ENCODE measurements at regions not wholly inside any gene's neighbourhood (a gene's known extent, or its start where the extent isn't known, plus 50 kb on each side); places are given as distances from the start of the nearest gene placed in this dataset.

- Histone ChIP-seq H3K27ac (ENCODE audit: insufficient read depth, low read length) (no peak overlapping the region), H3K4me3 (ENCODE audit: insufficient read depth, low read depth, low read length) (no peak overlapping the region), H2AK9ac (replicated peaks; ENCODE audit: low read depth, low read length, poor library complexity) (no peak overlapping the region), H2BK15ac (ENCODE audit: low read depth, low read length) (no peak overlapping the region), H2BK120ac (ENCODE audit: low read depth, low read length) (no peak overlapping the region), H4K20me1 (ENCODE audit: insufficient read depth, low read length) (no peaks in the 10 kb centered on the region), H4K8ac (ENCODE audit: low read depth in 2 of 2, low read length in 2 of 2) (no peak overlapping the region), H3K36me3 (ENCODE audit: control insufficient read depth, insufficient read depth, low read length) (no peaks in the 10 kb centered on the region), H3K4ac (ENCODE audit: low read depth, low read length) (no peak overlapping the region), H2AK5ac (ENCODE audit: low read depth, low read length) (no peak overlapping the region), H4K5ac (ENCODE audit: low read depth, low read length) (no peak overlapping the region), H3K4me1 (ENCODE audit: control insufficient read depth, insufficient read depth, low read length) (peaks cover 2% of the 10 kb centered on the region; the same call in 1 of the 2 replicates), H2BK20ac (ENCODE audit: low read depth, low read length) (no peak overlapping the region), H3K4me2 (ENCODE audit: low read depth, low read length) (no peak overlapping the region), H3K56ac (ENCODE audit: extremely low read depth, insufficient read depth, low read length) (no peak overlapping the region), H2BK5ac (ENCODE audit: low read depth, low read length, poor library complexity, severe bottlenecking) (no peak overlapping the region), H3K9ac (ENCODE audit: low read depth, low read length) (no peak overlapping the region), H4K91ac (ENCODE audit: insufficient read depth, low read depth, low read length) (no peak overlapping the region), H3K23ac (ENCODE audit: low read depth, low read length) (no peak overlapping the region), H2AFZ (replicated peaks; ENCODE audit: low read length, poor library complexity) (no peak overlapping the region), H3K18ac (ENCODE audit: low read depth, low read length) (no peak overlapping the region), H3K79me1 (ENCODE audit: low read depth in 1 of 2, low read length in 2 of 2) (no peaks in the 10 kb centered on the region), H3K27me3 (ENCODE audit: control insufficient read depth, insufficient read depth, low read length) (peaks cover 28% of the 10 kb centered on the region), H3K14ac (replicated peaks; ENCODE audit: low read depth, low read length) (no peak overlapping the region), H3K9me1 (ENCODE audit: insufficient read depth, low read length) (no peaks in the 10 kb centered on the region), H3K9me3 (ENCODE audit: control insufficient read depth, insufficient read depth, low read length) (no peaks in the 10 kb centered on the region)
- ATAC-seq (ENCODE audit: low read depth) (no peak), DNase-seq (no peak)
- ChIA-PET CTCF (no interaction called here), POLR2A (ENCODE audit: unreplicated experiment) (no interaction called here)
- no TSS peak for BruUV-seq (replicated peaks)
- TF ChIP-seq FOS (IDR thresholded peaks at IDR 0.05; ENCODE audit: low read depth, low read length) (no peak), RAD21 (IDR thresholded peaks at IDR 0.05; ENCODE audit: low read length) (no peak), CEBPB (IDR thresholded peaks at IDR 0.05; ENCODE audit: low read depth, low read length) (no peak), MXI1 (IDR thresholded peaks at IDR 0.05; ENCODE audit: borderline replicate concordance, low read depth, low read length) (no peak), ELK1 (IDR thresholded peaks at IDR 0.05; ENCODE audit: borderline replicate concordance, low read depth, low read length) (no peak), BHLHE40 (IDR thresholded peaks at IDR 0.05; ENCODE audit: low read depth, low read length) (no peak), MAFK (IDR thresholded peaks at IDR 0.05; ENCODE audit: low read depth, low read length) (no peak), RFX5 (IDR thresholded peaks at IDR 0.05; ENCODE audit: low read depth, low read length) (no peak), MAZ (IDR thresholded peaks at IDR 0.05; ENCODE audit: borderline replicate concordance, low read depth, low read length) (no peak), USF2 (IDR thresholded peaks at IDR 0.05; ENCODE audit: low read depth, low read length) (no peak), CTCF (conservative IDR thresholded peaks at IDR 0.05; ENCODE audit: low read depth, low read length) (no peak), RCOR1 (IDR thresholded peaks at IDR 0.05; ENCODE audit: insufficient replicate concordance, low read length) (no peak), SMC3 (IDR thresholded peaks at IDR 0.05; ENCODE audit: low read depth, low read length) (no peak)
- 100% methylated on average over 1 of the region's 7 CpGs; no CpG with 5 or more reads in 1 of the 2 experiments for WGBS, 2 experiments (ENCODE audit: extremely low coverage in 2 of 2, insufficient read length in 1 of 2)
- dilution Hi-C loops (cut with HindIII; ENCODE audit: low sequenced_read_pairs, unreplicated experiment) (no loop called here), intact Hi-C loops (cut with micrococcal nuclease) (no loop called here), in situ Hi-C loops (cut with MboI; ENCODE audit: low sequenced_read_pairs) (no loop called here)
Measured at GRCh38 chr9:95788021-95788420, 87.5 kb upstream of the ERCC6L2 start.
